HCT116 (cell line): ENCODE measurements at regions not wholly inside any gene's neighbourhood (a gene's known extent, or its start where the extent isn't known, plus 50 kb on each side); places are given as distances from the start of the nearest gene placed in this dataset.

Experiments
- CEBPB ChIP-seq: IDR thresholded peaks from 2 replicates; pipeline ENCODE4 v1.6.1; 2012; ENCODE audit warnings: low read depth
- CTCF ChIP-seq, 3 experiments: fragments of 200-600 bp in 1 of 3; sonication (generic) in 1 of 3; IDR thresholded peaks in 2 of 3; conservative IDR thresholded peaks in 1 of 3; 2 replicates each; pipeline ENCODE4 v1.5.1; 2012 to 2017; ENCODE audit warnings: low read depth in 2 of 3, low read length in 2 of 3, antibody characterized with exemption in 1 of 3, borderline replicate concordance in 1 of 3, control low read depth in 1 of 3, mild to moderate bottlenecking in 1 of 3, mixed read lengths in 1 of 3, mixed run types in 1 of 3, moderate library complexity in 1 of 3; ENCODE audit not compliant: insufficient read depth in 1 of 3
- EZH2 ChIP-seq: fragments of 200-600 bp; sonication (generic); IDR thresholded peaks from 2 replicates; pipeline ENCODE4 v1.6.1; 2017; ENCODE audit warnings: antibody characterized with exemption, mixed run types
- EZH2phosphoT487 ChIP-seq: fragments of 200-600 bp; IDR thresholded peaks from 2 replicates; pipeline ENCODE4 v1.6.1; 2018; ENCODE audit warnings: antibody characterized with exemption, borderline replicate concordance
- POLR2A ChIP-seq: IDR thresholded peaks from 2 replicates; pipeline ENCODE4 v1.7.0; 2011; ENCODE audit warnings: borderline replicate concordance; ENCODE audit not compliant: insufficient read depth, insufficient read length; ENCODE audit errors: extremely low read depth
- POLR2AphosphoS5 ChIP-seq: IDR thresholded peaks from 2 replicates; pipeline ENCODE4 v1.6.1; 2011; ENCODE audit warnings: mild to moderate bottlenecking, low read depth, low read length, moderate library complexity
- SIN3A ChIP-seq: IDR thresholded peaks from 2 replicates; pipeline ENCODE4 v1.6.1; 2012; ENCODE audit warnings: low read depth
- YY1 ChIP-seq: IDR thresholded peaks from 2 replicates; pipeline ENCODE4 v1.6.1; 2011; ENCODE audit warnings: low read length, low read depth, moderate library complexity, mild to moderate bottlenecking; ENCODE audit not compliant: insufficient replicate concordance; ENCODE audit errors: extremely low read depth
- ZFX ChIP-seq: fragments of 450-650 bp; IDR thresholded peaks from 2 replicates; pipeline ENCODE4 v1.6.1; 2017

DNA sequence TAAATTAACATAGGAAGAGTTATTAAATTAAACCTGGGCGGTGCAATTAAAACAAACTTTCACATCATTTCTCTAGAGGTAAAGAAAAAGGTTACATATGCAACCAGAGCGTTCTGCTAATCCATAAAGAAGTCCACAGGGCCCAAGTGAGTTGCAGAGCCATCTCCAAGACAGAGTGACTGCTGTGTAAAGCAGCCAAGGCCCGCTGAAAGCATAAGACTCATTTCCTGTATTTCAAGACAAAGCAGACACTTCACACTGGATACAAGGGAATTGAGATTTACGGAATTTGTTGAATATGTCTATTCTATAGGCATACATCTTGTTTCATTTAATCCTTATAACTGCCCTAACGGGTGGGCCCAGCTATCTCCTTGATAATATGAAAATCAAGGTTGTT, 422.8 kb downstream of the CBLN4 start:
- TF ChIP-seq POLR2A, result no peak
- no peak for TF ChIP-seq POLR2AphosphoS5
- TF ChIP-seq CEBPB, result no peak
- TF ChIP-seq CTCF (IDR thresholded peaks at IDR 0.05 in 2 of 3, conservative IDR thresholded peaks at IDR 0.05 in 1 of 3; ENCODE audit: borderline replicate concordance in 1 of 3, insufficient read depth in 1 of 3, low read depth in 2 of 3, low read length in 2 of 3), result no peak
- no peak for TF ChIP-seq SIN3A
- TF ChIP-seq YY1, result no peak
- TF ChIP-seq EZH2, result no peak
- no peak for TF ChIP-seq EZH2phosphoT487
- TF ChIP-seq ZFX, result no peak
